Keratinocyte (primary cell): ENCODE measurements at regions not wholly inside any gene's neighbourhood (a gene's known extent, or its start where the extent isn't known, plus 50 kb on each side); places are given as distances from the start of the nearest gene placed in this dataset.

Experiments
- CTCF ChIP-seq, 3 experiments: IDR thresholded peaks in 1 of 3; conservative IDR thresholded peaks in 1 of 3; optimal IDR thresholded peaks in 1 of 3; 2 replicates in 2 of 3; 3 replicates in 1 of 3; pipeline versions ENCODE3 to v1.5.1; 2011; ENCODE audit warnings: low read length in 3 of 3, mild to moderate bottlenecking in 3 of 3, moderate library complexity in 2 of 3, control low read depth in 1 of 3, inconsistent platforms in 1 of 3; ENCODE audit not compliant: insufficient read depth in 2 of 3; ENCODE audit errors: extremely low read depth in 1 of 3
- EZH2 ChIP-seq: IDR thresholded peaks from one replicate; pipeline ENCODE4 v1.6.1; 2012; ENCODE audit warnings: inconsistent platforms, mild to moderate bottlenecking, low read length, moderate library complexity

- TF ChIP-seq EZH2 (no peak), CTCF (optimal IDR thresholded peaks at IDR 0.05 in 1 of 3, IDR thresholded peaks at IDR 0.05 in 1 of 3, conservative IDR thresholded peaks at IDR 0.05 in 1 of 3; ENCODE audit: extremely low read depth in 1 of 3, insufficient read depth in 2 of 3, low read length in 3 of 3) (no peak)
These were observed 131.6 kb downstream of the SEC23A start for GRCh38 chr14:38971258-38971921.
